SKM-1 treated with dmso at 0.1 percent for 144 hours (cell line): ENCODE measurements at regions not wholly inside any gene's neighbourhood (a gene's known extent, or its start where the extent isn't known, plus 50 kb on each side); places are given as distances from the start of the nearest gene placed in this dataset.

ENCODE experiments used
- DNase-seq: peaks from one replicate; lab custom pipeline; 2025; ENCODE audit not compliant: unreplicated experiment; lab: John Stamatoyannopoulos, UW

DNA sequence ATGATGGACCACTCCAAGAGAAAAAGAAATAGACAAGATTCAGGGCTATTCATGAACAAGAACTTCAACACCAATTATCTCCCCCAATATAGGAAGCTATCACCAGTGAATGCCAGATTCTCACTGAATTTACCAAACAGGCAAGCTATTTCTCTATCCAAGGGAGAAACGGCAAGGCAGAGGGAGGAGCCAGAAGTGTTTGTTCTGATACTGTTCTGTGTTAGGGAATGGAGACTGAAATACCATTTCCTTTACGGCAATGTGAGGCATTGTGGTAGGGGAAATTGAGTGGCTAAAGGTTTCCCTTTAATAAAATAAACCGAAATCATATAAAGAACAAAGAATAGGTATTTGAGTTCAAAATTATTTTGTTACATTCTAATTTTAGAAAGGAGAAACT, 68.0 kb upstream of the ALDH1A1 start:
- DNase-seq: no peak

DNA sequence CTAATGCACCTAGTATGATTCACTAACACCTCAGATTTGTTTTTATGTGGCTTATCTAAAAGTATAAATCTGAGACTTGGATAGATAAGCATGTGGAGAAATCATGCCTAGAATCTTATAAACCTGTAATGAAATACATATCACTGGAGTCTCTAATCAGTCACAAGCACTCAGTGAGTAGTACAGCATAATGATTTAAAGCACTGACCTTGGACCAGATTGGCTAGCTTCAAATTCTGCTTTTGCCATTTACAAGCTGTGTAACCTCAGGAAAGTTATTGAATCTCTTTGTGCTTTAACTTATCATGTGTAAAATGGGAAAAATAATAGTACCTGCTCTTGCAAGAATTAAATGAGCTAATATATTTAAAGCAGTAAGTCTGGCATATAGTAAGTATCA, 61.2 kb upstream of the ALDH1A1 start:
- no peak for DNase-seq

DNA sequence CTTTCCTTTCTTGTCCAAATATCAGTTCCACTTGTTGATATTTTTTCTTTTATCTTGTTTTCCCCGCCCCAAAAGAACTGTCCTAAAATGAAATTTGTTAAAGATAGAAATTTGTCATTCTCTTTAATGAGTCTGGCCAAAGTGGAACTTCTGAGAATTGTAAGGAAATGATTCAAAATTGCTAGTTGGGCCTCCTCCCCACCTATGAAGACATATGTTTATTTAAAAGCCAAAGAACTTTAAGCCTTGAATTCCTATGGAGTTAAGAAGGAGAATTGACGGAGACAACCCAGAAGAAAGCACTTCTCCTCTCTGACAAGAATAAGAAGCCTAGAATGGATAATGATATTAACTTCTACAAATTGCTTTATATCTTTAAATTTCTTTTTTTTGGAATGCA, 59.1 kb upstream of the ALDH1A1 start:
- DNase-seq: no peak

DNA sequence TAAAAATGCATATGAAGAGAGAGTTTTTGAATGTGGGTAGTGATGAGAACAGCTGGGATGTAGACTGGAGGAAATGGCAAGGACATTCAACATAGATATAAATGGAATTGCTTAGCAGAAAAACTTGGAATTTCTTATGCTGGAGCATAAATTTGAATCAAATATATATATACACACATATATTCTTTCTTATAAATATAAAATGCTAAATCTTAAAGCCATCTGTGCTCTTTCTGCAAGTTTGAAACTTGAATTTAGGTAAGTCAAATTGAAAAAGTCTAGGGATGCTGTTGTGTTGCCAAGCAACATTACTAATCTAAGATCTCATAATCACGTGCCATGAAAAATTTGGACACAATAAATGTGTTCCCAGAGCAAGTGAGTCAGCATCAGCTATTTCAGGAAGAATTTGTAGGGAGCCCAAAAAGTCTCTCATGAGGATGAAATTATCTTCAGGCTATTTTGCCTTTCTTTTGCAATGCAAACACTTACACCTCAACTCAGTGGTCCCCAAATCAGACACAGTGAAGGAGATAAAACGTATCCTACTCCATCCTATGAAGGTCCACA, 58.4 kb upstream of the ALDH1A1 start:
- no peak for DNase-seq

DNA sequence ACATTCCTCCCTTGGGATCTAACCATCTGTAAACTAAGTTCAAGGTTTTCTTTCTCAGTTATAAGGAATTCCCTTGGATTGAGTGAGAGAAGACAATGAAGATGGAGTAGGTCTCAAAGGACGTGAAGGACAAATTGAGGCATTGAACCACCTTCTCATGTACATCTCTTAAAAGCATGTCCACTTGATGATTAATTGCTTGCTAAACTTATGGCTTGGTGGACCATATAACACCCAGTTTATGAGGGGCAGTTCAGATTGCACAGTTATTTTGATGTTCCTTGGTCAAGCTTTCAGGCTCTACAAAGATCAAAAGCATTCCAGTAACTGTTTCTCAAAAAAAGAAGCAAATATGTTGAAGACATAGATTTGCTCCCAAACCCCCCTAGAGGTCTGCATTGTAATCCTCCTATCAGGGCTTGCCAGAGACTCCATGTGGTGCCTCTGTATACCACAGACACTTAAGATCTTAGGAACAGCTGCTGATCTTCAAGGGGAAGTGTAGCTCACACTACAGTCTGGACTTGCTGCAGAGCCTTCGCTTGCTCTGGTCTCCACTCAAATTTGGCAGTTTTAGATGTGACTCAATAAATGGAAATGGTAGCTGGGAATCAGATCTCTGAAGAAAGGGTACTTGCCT, 56.9 kb upstream of the ALDH1A1 start:
- no peak for DNase-seq

DNA sequence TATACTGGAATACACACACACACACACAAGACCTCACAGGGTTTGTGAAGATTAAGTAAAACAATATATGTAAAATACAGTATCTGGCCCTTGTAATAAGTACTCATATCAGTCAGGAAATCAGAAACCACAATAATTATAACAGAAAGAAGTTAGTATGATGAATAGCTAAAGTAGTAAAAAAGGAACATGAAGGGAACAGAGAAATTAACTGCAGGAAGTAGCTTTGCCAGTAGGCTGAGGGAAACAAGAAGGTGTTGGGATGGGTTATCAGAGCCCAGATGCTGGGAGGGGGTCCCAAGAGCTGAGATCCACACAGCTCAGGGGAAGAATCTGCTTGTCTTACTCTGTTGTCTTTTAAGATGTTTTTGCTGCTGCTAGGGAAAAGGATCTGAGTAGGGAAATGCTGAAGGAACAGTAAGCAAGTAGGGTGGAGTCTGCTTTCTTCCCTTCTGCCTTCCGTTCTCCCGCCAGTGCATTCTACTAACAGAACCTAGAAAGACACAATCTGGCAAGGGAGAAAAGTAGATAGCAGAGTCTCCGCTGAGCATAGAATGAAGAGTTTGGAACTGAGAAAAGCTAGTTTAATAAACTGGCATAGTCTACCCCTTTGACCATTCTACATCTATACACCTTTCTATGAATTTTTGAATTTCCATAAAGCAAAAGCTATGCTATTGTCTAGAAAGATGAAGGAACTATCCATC, 55.3 kb upstream of the ALDH1A1 start:
- DNase-seq: no peak

DNA sequence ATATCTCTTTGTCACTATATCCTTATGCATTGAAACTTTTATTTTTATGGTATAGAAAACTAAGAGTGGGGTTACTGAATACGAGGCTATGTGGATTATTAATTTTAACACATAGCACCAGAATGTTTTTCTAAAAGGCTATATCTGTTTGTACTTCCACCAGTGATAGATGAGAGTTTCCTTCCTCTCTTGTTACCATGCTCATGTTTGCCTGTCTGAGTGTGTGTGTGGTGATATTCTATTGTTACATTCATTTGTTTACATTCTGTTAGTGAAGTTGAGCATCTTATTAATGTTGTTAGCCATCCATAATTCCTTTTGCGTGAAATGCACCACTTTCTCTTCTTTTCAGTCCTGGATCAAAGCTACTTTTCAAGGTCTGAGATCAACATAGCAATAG, 54.1 kb upstream of the ALDH1A1 start:
- DNase-seq: no peak
